Endothelial cell of hepatic sinusoid (primary cell): ENCODE measurements at regions not wholly inside any gene's neighbourhood (a gene's known extent, or its start where the extent isn't known, plus 50 kb on each side); places are given as distances from the start of the nearest gene placed in this dataset.
"Not testable (repeated sequence)": the region's sequence is repeated elsewhere in the genome, so short reads cannot be mapped to it uniquely, and the experiment has no call there.

Experiments
- in situ Hi-C: cut with HindIII; loops from 2 replicates; pipeline ENCODE4 v1.10.0; 2017; ENCODE audit warnings: low sequenced_read_pairs

DNA sequence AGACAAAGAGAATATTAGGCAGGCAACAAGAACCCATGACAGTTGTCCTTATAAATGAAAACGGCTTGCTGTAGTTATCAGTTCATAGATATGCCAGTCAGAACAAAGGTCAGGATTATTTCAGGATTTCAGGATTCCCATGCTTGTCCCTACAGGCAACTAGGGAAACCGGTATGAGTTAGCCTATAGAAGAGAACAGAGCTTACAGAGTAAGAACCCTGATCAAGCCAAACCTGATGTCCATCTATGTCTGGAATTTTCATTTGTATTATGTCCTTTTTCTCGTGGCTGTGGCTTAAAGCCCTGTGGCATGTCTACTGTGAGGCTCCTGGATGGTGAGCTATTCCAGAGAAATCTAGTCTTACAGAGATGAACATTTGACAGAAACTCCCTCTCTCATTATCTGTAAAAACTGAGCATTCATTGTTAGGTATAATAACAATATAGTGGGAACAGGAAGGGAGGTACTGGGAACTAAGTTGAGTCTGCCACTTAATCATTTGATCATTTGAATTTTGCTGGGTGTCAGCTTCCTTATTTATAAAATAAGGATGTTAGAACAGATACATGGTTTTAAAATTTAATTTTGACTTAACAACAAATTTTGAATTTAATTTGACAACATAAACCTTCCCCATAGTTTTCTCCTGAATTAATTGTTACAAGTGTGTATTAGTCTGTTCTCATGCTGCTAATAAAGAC lies 129.5 kb upstream of the KLF3 start:
- in situ Hi-C loops = no loop called here

DNA sequence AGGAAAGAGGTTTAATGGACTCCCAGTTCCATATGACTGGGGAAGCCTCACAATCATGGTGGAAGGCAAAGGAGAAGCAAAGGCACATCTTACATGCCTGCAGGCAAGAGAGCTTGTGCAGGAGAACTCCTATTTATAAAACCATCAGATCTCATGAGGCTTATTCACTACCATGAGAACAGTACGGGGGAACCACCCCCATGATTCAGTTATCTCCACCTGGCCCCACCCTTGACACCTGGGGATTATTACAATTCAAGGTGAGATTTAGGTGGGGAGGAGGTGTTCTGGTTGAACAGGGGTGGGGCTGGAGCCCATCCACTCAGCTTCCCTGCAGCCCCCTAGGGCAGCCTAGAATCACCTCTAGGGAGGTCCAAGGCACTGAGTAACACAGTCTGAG lies 128.9 kb upstream of the KLF3 start:
- in situ Hi-C loops = not testable (repeated sequence)

DNA sequence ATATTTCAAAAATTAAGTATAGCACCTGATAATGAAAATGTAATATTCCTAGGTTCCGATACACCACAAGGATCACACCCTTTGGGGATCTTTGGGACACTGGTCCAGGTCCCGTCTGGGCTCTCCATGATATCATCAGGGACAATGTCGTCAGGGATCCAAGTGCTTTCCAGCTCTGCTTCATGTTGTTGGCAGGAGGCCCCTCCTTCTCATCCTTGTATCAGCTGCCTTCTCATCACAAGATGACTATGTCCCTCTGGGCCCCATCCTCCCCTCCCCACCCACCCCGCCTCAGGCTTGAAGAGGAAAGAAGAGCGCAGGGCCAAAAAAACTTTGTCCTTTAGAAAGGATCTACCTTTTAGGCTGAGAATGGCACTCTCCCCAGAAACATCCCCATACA lies 128.3 kb upstream of the KLF3 start:
- in situ Hi-C loops = no loop called here

DNA sequence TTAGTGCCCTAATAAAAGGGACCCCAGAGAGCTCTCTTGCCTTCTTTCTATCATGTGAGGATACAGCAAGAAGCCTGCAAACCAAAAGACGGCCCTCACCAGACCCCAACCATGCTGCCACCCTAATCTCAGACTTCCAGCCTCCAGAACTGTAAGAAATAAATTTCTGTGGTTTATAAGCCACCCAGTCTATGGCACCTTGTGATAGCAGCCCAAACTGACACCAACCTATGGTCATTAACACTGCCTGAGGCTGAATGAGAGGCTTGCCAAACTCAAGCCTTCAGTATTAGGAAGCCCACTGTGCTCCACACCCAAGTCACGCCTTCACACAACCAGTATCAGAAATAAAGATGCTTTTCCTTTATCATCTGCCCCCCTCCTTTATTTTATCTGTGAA lies 127.3 kb upstream of the KLF3 start:
- in situ Hi-C loops = no loop called here

DNA sequence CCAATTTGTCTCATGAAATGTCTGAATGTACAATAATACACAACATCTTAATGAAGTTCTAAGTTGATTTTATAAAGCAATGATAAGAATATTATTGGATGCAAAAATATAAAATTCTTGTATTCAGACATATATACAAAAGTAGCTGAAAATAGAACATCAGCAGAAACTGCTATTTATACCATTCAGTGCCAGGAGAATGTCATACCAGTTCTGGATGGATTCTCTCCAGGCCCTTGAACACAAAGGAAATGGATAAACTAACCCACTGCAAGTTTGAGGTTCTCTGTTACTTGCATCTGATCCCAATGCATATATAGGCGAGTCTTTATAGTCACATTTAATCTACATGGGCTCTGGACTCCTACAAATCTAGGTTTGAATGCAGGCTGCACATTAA lies 126.3 kb upstream of the KLF3 start:
- in situ Hi-C loops = no loop called here

DNA sequence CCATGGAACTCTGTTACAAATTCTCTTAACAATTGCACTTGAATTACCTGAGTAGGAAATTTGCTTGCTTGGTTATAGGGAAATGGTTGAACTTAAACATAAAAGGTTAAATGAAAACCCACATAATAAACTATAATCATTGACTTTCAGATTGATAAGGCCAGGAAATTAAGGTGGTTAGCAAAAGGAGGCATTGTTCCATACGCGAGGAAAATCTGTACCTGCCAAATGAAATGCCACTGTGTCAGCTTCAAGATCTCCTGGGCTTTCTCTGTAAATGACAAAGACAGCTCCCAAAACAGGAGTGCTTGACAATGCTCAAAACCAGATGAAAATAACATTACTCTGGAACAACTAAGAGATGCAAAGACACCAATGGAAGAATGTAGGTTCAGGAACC lies 125.5 kb upstream of the KLF3 start:
- in situ Hi-C loops = no loop called here

DNA sequence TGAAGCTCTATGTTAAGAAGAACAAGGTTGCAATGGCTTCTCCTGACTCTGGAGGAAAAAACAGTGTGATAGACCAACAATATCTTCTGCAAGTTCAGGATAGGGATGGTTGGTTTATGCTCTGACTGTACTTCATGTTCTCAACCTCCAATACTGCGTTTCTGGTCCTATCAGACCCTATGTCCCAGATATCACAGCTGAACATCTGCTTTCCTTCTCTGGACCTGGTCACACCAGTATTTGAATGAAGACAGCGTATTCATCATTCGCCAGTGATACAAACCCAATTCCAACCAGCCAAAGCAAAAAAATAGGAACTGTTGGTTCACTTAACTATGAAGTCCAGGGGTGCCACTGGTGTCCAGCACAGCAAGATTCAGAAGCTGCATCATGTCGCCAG lies 124.5 kb upstream of the KLF3 start:
- in situ Hi-C loops = no loop called here

DNA sequence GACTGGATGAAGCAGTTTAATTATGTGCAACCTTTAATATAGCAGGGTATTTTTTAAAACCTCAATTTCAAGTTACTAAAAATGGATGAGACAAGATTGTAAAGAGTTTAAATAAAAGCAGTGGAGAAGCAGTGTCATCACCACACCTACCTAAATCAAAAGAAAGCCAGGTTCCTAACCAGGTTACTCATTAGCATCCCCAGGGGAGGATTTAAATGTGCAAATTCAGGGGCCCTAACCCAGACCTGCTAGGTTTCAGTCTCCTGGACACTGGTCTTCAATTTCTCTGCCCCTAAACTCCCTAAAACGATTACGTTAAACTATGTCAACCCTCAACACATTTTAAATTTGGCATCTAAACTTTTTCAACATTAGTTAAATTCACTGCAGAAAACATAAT lies 116.9 kb upstream of the KLF3 start:
- in situ Hi-C loops = no loop called here

DNA sequence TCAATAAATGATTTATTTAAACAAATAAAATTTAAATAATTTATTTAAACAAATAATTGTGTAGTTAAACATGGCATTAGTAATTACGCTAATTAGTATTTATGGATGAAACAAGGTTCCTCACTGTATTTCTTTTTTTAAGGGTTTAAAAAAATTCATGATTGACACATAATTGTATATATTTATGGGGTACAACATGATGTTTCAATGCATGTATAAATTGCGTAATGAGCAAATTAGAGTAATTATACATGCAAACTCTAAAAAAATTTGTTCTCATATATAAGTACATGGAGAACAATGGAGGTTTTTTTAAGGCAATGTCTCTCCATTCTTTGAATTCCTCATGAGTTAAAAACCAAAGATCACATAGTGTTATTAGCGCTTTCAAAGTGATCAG lies 115.7 kb upstream of the KLF3 start:
- in situ Hi-C loops = no loop called here

DNA sequence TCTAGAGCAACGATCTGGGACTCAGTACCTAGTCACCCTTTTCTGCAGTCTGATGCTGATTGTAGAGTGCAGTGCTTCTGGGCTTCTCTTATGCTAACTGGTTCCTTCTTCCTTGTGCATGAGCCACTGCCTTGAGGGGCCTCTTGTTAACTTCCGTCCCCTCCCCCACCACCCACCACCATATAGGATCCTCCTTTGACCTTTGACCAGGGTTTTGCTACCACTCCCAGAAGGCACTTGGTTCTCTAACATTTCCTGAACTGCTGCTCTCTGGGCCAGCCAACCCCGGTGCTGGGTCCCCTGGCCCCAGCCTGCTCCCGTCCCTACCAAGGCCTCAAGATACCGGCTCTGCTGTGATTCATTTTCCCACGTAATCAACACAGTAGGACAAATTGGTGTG lies 104.6 kb upstream of the KLF3 start:
- in situ Hi-C loops = no loop called here

DNA sequence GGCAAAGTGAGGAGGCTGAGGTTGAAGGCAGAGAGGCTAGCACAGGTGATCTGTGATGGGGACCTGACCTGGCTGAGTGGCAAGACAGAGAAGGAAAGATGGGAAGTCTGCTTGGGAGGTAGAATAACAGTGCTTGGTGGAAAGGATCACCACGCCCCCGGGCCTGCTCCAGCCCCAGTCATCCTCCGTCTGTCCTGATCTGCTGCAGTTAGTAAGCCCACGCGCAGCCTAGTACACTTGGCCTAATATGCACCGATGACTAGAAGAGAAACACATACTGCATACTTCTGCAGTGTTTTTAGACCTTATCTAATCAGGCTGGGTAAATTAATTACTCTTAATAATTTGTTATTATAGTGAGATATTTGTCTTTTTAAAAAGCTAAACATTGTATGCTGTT lies 103.7 kb upstream of the KLF3 start:
- in situ Hi-C loops = no loop called here

DNA sequence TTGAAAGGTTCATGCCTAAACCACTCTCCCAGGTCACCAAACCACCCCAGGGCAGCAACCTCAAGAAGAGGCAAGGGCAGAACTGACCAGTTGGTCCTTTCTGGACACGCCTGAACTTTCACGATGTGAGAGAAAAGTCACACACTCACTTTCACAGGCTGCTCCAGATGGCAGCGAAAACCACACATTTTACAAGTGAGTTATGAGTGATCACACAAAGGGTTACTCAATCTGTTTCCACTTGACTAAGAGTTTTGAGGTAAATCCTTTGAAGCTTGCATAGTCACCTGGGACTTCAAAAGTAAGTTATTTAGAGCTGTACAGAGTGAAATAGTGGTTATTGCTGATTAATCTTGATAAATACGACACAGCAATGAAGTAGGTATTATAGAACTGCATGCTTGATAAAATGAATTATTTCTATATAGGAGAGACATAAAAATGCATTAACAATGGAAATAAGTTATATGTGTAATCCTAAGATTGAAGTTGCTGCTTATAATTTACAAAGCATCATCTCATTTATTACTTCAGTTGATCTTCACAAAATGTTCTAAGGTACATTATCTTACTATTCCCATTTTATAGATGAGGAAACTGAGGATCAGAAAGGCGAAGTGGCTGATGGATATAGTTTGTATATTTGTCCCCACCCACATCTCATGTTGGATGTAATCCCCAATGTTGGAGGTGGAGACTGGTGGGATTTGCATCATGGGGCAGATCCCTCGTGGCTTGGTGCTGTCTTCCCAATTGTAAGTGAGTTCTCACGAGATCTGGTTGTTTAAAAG lies 103.0 kb upstream of the KLF3 start:
- in situ Hi-C loops = no loop called here

DNA sequence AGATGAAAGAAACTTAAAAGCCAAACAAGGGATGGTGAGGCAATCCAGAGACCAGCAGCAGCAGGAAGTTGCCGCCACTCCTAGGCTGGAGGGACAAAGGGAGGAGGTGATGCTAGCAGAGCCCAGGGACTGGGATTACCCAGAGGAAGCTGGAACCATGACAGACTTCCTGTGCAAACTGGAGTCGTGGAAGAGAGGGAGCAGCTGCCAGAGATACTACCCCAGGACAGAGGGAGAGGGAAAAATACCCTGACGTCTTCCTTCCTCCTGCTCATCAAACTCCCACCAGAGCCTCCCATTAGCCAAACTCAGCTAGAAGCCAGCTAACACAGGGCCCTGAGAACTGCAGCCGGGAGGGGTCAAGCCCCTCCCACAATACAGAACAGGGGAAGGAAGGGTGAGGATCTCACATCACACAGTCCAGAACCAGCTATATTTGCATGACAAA lies 101.2 kb upstream of the KLF3 start:
- in situ Hi-C loops = no loop called here

DNA sequence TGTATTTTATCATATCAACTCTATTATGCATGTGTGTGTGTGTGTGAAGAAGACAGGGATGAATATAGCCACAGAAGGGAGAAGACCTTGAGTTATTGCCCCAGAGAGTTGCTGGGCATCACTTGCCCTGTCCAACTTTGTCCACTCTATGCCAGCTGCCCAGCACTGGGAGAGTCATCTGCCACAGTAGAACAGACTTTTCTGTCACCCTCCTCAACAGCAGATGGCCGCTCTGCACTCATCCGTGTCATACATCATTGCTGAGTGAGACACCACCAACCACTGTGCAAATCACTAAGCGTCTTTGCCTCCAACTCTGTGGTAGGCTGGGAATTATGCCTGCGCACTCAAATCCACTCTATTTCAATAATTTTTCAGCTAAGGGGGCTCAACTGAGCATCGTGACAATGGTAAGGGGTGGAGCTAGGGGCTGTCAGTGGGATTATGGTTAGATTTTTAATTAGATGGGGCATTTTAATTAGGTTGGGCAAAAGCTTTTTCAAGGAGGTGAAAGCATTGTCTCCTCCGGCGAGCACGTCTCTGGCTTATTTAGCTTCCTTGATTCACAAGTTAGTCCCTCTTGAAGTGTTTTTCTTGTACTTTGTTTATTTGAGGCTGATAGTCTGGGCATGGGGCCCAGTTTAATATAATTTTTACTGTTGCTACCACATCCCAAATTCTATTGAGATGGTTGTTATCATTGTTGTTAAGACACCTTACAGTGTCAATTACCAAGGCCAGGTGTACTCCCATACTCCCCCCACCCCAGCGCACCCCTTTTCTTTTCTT lies 100.1 kb upstream of the KLF3 start:
- in situ Hi-C loops = no loop called here

DNA sequence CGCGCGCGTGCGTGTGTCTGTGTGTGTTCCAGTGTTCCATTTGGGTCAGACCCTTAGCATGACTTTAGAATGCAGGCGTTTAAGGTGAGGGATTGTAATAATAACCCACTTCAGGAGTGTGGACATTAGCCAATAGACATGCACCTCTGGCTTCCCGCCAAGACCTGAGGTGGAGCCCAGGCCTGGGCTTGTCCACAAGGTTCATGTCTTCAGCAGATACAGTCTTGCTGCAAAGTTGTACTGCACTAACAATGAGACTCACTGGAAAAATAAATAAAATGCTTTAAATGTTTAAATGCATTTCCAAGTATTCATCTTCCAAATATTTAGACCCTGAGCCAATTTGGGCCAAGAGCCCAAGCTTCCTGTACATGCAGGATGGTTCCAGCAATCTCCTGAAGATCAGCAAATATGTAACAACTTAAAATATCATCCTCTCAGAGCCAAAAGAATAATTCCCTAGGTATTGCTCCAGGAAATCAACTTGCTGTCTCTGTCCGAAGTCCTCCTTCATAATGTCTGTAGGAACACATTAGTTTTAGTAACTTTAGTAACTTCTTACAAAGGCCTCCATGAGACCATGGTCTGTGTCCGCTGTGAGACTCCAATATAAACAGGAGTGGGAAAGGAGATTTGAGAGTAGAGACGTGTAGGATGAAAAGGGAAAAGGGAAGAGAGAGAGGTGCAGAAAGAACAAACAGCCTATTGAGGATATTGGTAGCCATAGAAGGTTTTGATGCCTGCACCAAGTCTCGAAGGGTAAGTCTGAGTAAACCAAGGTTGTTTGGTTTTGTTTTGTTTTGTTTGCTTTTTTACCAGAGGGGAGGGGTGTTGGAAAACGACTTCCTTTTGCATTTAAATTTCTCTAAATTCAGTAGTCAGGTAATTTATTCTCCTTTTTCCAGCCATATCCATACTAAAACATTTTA lies 98.5 kb upstream of the KLF3 start:
- in situ Hi-C loops = no loop called here

DNA sequence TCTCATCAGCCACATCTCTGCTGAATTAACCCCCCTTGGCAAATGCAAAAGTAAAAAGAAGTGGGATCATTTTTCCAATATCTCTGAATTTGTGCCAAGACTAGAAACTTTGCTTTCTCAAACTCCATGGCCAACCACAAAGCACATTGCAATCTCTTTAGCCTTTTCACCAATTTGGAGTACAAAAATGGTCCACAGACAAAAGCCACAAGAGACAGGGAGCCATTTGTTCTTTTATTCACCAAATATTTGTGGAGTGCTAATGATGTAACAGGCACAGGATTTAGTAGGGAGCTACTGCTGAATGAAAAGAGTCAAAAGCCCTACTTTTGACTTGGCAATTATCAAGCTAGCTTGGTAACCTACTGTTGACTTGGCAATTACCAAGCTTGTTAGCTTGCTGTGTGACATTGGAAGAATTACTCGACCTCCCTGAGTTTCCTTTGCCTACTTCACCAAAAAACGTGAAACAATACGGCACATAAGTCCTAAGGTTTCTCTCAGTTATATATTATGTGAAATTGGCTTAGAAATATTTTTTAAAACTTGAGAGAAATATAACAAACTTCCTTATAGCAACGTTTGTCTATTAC lies 97.1 kb upstream of the KLF3 start:
- in situ Hi-C loops = no loop called here

DNA sequence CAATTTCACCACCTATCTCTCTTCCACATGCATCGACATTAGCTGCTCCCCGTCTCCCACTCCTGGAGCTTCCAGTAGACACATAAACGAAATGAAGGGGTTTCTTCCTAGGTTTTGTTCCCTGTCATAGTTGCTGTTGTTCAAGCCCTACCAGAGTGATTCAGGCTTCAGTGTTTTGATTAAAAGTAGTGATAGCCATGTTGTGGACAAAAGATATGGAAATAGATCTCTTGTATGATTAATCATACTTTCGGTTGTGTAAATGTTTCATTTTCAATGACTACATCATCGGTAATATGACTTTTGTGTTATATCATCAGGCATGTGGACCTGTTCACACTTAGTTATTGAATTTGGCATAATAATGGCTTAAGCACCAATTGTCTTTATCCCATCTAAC lies 96.5 kb upstream of the KLF3 start:
- in situ Hi-C loops = no loop called here

DNA sequence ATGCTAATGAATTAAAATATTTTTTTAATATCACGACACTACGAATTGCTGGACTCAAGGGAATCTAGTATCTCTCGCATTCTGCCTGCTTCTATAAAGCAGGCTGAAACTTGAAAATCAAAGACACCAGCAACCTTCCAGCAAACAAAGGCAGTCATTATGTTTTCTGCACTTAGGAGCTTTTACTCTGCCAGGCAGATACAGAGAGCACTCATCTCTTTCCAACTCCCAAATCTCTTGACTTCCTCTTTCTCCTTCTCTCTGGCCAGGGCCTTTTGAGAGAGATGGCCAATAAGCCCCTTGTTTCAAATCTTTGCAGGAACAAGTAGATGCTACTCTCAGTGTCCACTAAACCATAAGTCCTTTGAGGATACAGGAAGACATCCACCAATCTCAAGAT lies 95.2 kb upstream of the KLF3 start:
- in situ Hi-C loops = no loop called here

DNA sequence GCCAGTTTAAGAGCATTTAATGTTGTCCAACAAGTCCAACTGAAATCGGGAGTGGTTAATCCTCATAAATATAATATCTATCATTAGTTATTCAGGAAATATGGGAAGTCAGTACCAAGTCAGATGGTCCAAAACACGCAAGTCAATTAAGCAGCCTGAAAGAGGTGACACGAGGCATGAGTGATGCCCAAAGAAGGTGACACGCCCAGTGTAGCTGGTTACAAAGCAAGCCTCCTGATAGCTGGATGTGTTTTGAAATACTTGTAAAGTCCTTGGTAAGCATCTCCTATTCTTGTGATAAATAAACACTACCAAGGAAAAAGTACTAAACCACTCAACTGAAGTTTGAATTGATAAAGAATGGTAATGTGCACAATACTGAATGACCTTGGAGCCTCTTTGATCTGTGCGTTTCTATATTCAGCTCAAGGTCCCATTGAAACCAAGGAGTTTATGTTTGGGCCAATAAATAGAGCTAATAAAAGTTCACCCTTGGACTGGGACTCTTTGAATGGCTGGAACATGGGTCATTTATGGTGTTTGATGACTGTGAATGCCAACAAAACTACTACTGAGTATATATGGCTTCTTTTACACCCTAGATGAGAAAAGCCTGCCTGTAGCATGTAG lies 93.2 kb upstream of the KLF3 start:
- in situ Hi-C loops = no loop called here

DNA sequence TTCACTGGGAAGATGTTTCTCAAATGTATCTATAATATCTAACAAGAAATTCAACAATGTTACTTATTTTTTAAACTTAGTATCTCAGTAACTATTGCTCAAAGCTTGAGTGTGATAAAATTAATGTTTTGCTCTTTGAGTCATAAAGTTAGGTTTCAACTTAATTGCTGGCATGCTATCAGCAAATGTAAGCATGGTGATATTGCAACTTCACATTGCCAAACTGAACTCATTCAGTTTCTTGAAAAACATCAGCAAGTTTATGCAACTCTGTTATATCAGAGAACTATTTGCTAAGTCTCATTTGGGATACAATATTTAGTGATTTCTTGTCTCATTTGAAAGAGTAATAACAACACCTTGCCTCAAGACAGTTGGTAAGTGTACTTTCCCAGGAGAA lies 91.2 kb upstream of the KLF3 start:
- in situ Hi-C loops = no loop called here
